Body of pancreas (tissue), 4 donors: ENCODE measurements at regions not wholly inside any gene's neighbourhood (a gene's known extent, or its start where the extent isn't known, plus 50 kb on each side); places are given as distances from the start of the nearest gene placed in this dataset.

ENCODE experiments used
- CTCF ChIP-seq, 7 experiments: fragments of 450-650 bp in 4 of 7; fragments of 200-600 bp in 3 of 7; sonication (generic) in 3 of 7; IDR thresholded peaks; one replicate each; pipeline ENCODE4 v1.5.1; 2016 to 2019; ENCODE audit warnings: antibody characterized with exemption in 7 of 7
- POLR2A ChIP-seq, 3 donors: fragments of 450-650 bp; IDR thresholded peaks; one replicate each; pipeline ENCODE4 v1.6.1; 2016; ENCODE audit warnings: antibody characterized with exemption in 3 of 3, mild to moderate bottlenecking in 2 of 3

GRCh38 chr2:138243372-138243771 is 258.2 kb upstream of the SPOPL start:
- no peak for TF ChIP-seq CTCF (IDR thresholded peaks at IDR 0.05)
- TF ChIP-seq POLR2A (IDR thresholded peaks at IDR 0.05) = no peak
